ENCODE measurements at regions not wholly inside any gene's neighbourhood (a gene's known extent, or its start where the extent isn't known, plus 50 kb on each side); places are given as distances from the start of the nearest gene placed in this dataset.

- ChIA-PET CTCF (ENCODE audit: low intra/inter-chr PET ratio) (no interaction called here), POLR2A (no interaction called here)
- Histone ChIP-seq H3K27me3 (ENCODE audit: control insufficient read depth in 2 of 2, insufficient read depth in 2 of 2, low read length in 2 of 2) (no peaks in the 10 kb centered on the region), H3K4me1 (replicated peaks in 1 of 2; ENCODE audit: control insufficient read depth in 2 of 2, insufficient read depth in 2 of 2, low read length in 2 of 2) (no peaks in the 10 kb centered on the region), H3K9me3 (replicated peaks; ENCODE audit: control insufficient read depth, insufficient read depth, low read depth, low read length) (no peaks in the 10 kb centered on the region), H3K79me2 (ENCODE audit: control insufficient read depth, insufficient read depth, low read length) (no peaks in the 10 kb centered on the region), H3K27ac (ENCODE audit: extremely low read depth, low read depth, low read length) (no peak overlapping the region), H3K9ac (ENCODE audit: insufficient read depth in 1 of 2, low read depth in 2 of 2, low read length in 2 of 2) (no peak overlapping the region), H3K4me3 (no peak overlapping the region), H4K20me1 (replicated peaks; ENCODE audit: control insufficient read depth, insufficient read depth, low read length) (no peaks in the 10 kb centered on the region), H3K36me3 (ENCODE audit: control insufficient read depth, insufficient read depth, low read length) (no peaks in the 10 kb centered on the region), H3K4me2 (ENCODE audit: insufficient read depth, low read length) (no peak overlapping the region), H3K9me1 (ENCODE audit: control insufficient read depth, insufficient read depth, low read length) (no peaks in the 10 kb centered on the region), H2AFZ (ENCODE audit: low read depth, low read length) (no peak overlapping the region)
- DNase-seq (ENCODE audit: extremely low read depth in 1 of 4, low spot score in 3 of 4) (no peak), ATAC-seq (no peak), FAIRE-seq (no peak)
- TF ChIP-seq TAF9B (IDR thresholded peaks at IDR 0.05; ENCODE audit: partially characterized antibody): no peak
- no peak for TF ChIP-seq TRIM25 (IDR thresholded peaks at IDR 0.05; ENCODE audit: borderline replicate concordance)
- no peak for TF ChIP-seq EHMT2 (IDR thresholded peaks at IDR 0.05)
- TF ChIP-seq SREBF2 (CRISPR knock-in tag; IDR thresholded peaks at IDR 0.05): no peak
- TF ChIP-seq SMAD4 (CRISPR knock-in tag; conservative IDR thresholded peaks at IDR 0.05): no peak
- no peak for TF ChIP-seq PML (IDR thresholded peaks at IDR 0.05; ENCODE audit: low read length)
- TF ChIP-seq MYBL2 (IDR thresholded peaks at IDR 0.05; ENCODE audit: low read depth): no peak
- TF ChIP-seq MYBL2 (CRISPR knock-in tag; IDR thresholded peaks at IDR 0.05; ENCODE audit: borderline replicate concordance): no peak
- no peak for TF ChIP-seq ZBTB12 (CRISPR knock-in tag; IDR thresholded peaks at IDR 0.05)
- TF ChIP-seq BACH1 (tag; IDR thresholded peaks at IDR 0.05): no peak
- TF ChIP-seq MAX (CRISPR knock-in tag; IDR thresholded peaks at IDR 0.05): no peak
- BruUV-seq (replicated peaks): no TSS peak
- intact Hi-C loops (cut with micrococcal nuclease) (no loop called here), in situ Hi-C loops (cut with MboI) (no loop called here)
These were observed 633.4 kb downstream of the LTN1 start for GRCh38 chr21:28359300-28359699.
